WERI-Rb-1 (cell line): ENCODE measurements at regions not wholly inside any gene's neighbourhood (a gene's known extent, or its start where the extent isn't known, plus 50 kb on each side); places are given as distances from the start of the nearest gene placed in this dataset.
"Not testable (repeated sequence)": the region's sequence is repeated elsewhere in the genome, so short reads cannot be mapped to it uniquely, and the experiment has no call there.

ENCODE experiments used
- DNase-seq: peaks from one replicate; pipeline ENCODE4 v3.0.0-alpha.2; 2020
- H3K27ac ChIP-seq: fragments of 250-450 bp; sonication (Bioruptor Pico); 2 replicates; pipeline ENCODE4 v1.5.1; 2020; ENCODE audit warnings: mild to moderate bottlenecking, moderate library complexity
- H3K27me3 ChIP-seq: fragments of 250-450 bp; sonication (Bioruptor Pico); 2 replicates; pipeline ENCODE4 v1.5.1; 2021; ENCODE audit warnings: mild to moderate bottlenecking, low read depth, moderate library complexity; ENCODE audit not compliant: insufficient read depth, severe bottlenecking
- H3K36me3 ChIP-seq: fragments of 250-450 bp; sonication (Bioruptor Pico); 2 replicates; pipeline ENCODE4 v1.5.1; 2020; ENCODE audit warnings: mild to moderate bottlenecking, moderate library complexity
- H3K4me3 ChIP-seq: 2 replicates; pipeline ENCODE4 v1.5.1; 2011; ENCODE audit warnings: low read depth, mild to moderate bottlenecking, control low read depth, low read length
- H3K9me3 ChIP-seq: fragments of 250-450 bp; sonication (Bioruptor Pico); 2 replicates; pipeline ENCODE4 v1.5.1; 2021; ENCODE audit warnings: mild to moderate bottlenecking, moderate library complexity; ENCODE audit not compliant: severe bottlenecking
- CTCF ChIP-seq: IDR thresholded peaks from 2 replicates; pipeline ENCODE4 v1.5.1; 2011; ENCODE audit warnings: low read depth, mild to moderate bottlenecking, control low read depth, inconsistent platforms, low read length

DNA sequence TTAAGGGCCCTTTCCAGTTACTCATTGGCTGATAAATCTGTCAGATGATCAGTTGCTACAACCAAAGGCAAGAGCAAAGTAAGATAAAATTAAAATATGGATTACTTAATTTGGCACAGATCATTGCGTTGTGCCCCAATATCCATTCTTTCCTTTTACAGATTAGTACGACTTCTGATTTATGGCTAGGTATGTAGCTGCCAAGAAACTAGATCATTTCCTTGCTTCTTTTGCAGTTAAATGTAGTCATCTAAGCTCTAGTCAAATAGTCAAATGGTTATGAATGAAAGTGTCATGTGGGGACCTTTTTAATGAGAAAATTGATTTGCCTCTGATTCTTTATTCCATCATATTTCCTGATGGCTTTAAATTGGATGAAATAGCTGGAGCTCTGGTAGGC is 1039.9 kb upstream of the FLRT2 start:
- Histone ChIP-seq H3K36me3 (no peaks in the 10 kb centered on the region), H3K4me3 (no peak overlapping the region), H3K9me3 (no peaks in the 10 kb centered on the region), H3K27ac (no peak overlapping the region), H3K27me3 (no peaks in the 10 kb centered on the region)
- no peak for DNase-seq
- TF ChIP-seq CTCF = no peak

GRCh38 chr14:84492685-84493084 is 1037.3 kb upstream of the FLRT2 start:
- H3K9me3 ChIP-seq = no peaks in the 10 kb centered on the region
- H3K4me3 ChIP-seq = no peak overlapping the region
- no peak overlapping the region for H3K27ac ChIP-seq
- H3K36me3 ChIP-seq = no peaks in the 10 kb centered on the region
- no peaks in the 10 kb centered on the region for H3K27me3 ChIP-seq
- no peak for DNase-seq
- TF ChIP-seq CTCF = no peak

GRCh38 chr14:84493779-84494178 is 1036.2 kb upstream of the FLRT2 start:
- no peak overlapping the region for H3K27ac ChIP-seq
- peak; percentile 24; the same call in 1 of the 2 replicates for TF ChIP-seq CTCF
- no peak for DNase-seq
- no peaks in the 10 kb centered on the region for H3K36me3 ChIP-seq
- H3K4me3 ChIP-seq = no peak overlapping the region
- H3K9me3 ChIP-seq = no peaks in the 10 kb centered on the region
- no peaks in the 10 kb centered on the region for H3K27me3 ChIP-seq

DNA sequence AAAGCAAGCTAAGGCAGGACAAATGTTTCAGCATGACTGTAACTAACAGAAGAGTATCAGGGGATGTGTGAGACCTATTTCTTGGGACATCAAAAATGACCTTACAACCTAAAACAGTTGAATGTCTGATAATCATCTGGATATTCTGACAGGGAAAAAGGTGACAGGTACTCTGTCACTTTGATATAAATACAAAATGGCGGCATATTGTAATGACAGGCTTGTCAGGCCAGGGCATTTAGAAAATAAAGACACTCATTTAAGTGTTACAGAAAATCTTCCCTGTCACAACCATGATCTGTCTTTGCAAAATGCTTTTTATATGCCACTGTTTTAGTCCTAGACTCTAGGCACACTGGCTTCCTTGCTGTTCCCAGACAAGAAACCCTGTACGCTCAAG is 1033.3 kb upstream of the FLRT2 start:
- no peak for TF ChIP-seq CTCF
- no peak for DNase-seq

DNA sequence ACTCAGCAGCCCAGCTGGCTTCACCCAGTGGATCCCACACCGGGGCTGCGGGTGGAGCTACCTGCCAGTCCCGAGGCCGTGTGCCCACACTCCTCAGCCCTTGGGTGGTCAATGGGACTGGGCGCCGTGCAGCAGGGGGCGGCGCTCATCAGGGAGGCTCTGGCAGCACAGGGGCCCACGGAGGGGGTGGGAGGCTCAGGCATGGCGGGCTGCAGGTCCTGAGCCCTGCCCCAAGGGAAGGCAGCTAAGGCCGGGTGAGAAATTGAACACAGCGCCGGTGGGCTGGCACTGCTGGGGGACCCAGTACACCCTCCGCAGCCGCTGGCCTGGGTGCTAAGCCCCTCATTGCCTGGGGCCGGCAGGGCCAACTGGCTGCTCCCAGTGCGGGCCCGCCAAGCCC is 1017.1 kb upstream of the FLRT2 start:
- DNase-seq, H3K36me3 ChIP-seq, H3K4me3 ChIP-seq, H3K27ac ChIP-seq, H3K27me3 ChIP-seq, H3K9me3 ChIP-seq: not testable (repeated sequence)

More for the DNA sequence above, 1033.3 kb upstream of the FLRT2 start:
- no peak overlapping the region for H3K27ac ChIP-seq
- H3K36me3 ChIP-seq = no peaks in the 10 kb centered on the region
- no peaks in the 10 kb centered on the region for H3K9me3 ChIP-seq
- H3K27me3 ChIP-seq = no peaks in the 10 kb centered on the region
- H3K4me3 ChIP-seq = no peak overlapping the region

DNA sequence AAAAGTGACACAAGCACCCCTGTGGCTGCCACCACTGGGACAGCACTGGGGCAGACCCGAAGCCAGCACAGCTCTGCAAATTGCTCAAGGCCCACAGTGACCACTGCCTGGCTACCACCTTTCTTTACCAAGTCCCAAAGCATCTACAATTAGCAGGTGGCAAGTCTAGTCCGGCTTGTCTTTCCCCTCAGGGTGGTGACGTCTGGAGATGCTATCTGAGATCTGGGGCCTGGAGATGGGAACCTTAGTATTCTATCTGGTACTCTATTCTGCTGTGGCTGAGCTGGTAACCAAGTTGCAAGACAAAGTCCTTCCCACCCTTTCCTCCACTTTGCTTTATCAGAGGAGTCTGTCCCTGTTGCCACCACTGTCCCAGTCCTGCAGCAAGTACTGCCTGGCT is 1010.1 kb upstream of the FLRT2 start:
- TF ChIP-seq CTCF = no peak
- Histone ChIP-seq H3K27ac (no peak overlapping the region), H3K27me3 (no peaks in the 10 kb centered on the region), H3K4me3 (no peak overlapping the region), H3K36me3 (no peaks in the 10 kb centered on the region), H3K9me3 (no peaks in the 10 kb centered on the region)
- DNase-seq = no peak
